ENCODE measurements at regions not wholly inside any gene's neighbourhood (a gene's known extent, or its start where the extent isn't known, plus 50 kb on each side); places are given as distances from the start of the nearest gene placed in this dataset.

DNA sequence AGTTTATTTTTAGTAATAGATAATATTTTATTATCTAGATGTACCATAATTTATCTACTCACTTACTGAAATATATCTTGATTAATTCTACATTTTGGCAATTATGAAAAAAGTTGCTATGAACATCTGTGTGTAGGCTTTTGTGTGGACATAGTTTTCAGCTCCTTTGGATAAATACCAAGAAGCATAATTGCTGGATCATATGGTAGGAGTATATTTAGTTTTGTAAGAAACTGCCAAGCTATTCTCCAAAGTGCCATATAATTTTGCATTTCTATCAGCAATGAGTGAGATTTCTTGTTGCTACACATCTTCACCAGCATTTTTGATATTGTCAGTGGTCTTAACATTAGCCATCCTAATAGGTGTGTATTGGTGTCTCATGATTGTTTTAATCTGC, 882.6 kb upstream of the GRIA3 start:
- Histone ChIP-seq H3K4me2 (replicated peaks; ENCODE audit: extremely low read depth, low read length, poor library complexity, severe bottlenecking) (no peak overlapping the region), H3K27ac (ENCODE audit: low read depth in 1 of 2, low read length in 2 of 2) (no peak overlapping the region), H4K20me1 (ENCODE audit: insufficient read depth, low read length) (no peaks in the 10 kb centered on the region), H3K27me3 (ENCODE audit: control insufficient read depth in 2 of 2, insufficient read depth in 2 of 2, low read length in 2 of 2) (no peaks in the 10 kb centered on the region), H3K9ac (ENCODE audit: insufficient read depth, low read length, poor library complexity, severe bottlenecking) (no peak overlapping the region), H3K9me3 (replicated peaks in 1 of 2; ENCODE audit: control insufficient read depth in 1 of 2, insufficient read depth in 1 of 2, low read length in 2 of 2) (peaks cover 0 to 6% of the 10 kb centered on the region in 2 donors), H3K4me3 (replicated peaks in 1 of 3; ENCODE audit: low read depth in 2 of 3, low read length in 3 of 3) (no peak overlapping the region), H2AFZ (ENCODE audit: insufficient read depth, low read depth, low read length, poor library complexity, severe bottlenecking) (no peak overlapping the region), H3K4me1 (ENCODE audit: control insufficient read depth in 1 of 2, insufficient read depth in 2 of 2, low read length in 2 of 2) (no peaks in the 10 kb centered on the region), H3K36me3 (replicated peaks in 1 of 2; ENCODE audit: control insufficient read depth in 1 of 2, insufficient read depth in 2 of 2, low read length in 2 of 2) (no peaks in the 10 kb centered on the region), H3K79me2 (ENCODE audit: insufficient read depth, low read length) (no peaks in the 10 kb centered on the region)
- H3K27me3 Mint-ChIP-seq (ENCODE audit: low read depth in 3 of 3), result no peaks in the 10 kb centered on the region
- H3K4me3 Mint-ChIP-seq, result no peak overlapping the region
- no peak overlapping the region for H3K27ac Mint-ChIP-seq
- H3K9me3 Mint-ChIP-seq, result peaks cover 0 to 15% (median 2%) of the 10 kb centered on the region in 7 donors
- H3K4me1 Mint-ChIP-seq, result no peaks in the 10 kb centered on the region
- intact Hi-C loops (cut with micrococcal nuclease), result no loop called here
- no peaks in the 10 kb centered on the region for H3K36me3 Mint-ChIP-seq
- no peak for DNase-seq
- TF ChIP-seq, protein P1, sequence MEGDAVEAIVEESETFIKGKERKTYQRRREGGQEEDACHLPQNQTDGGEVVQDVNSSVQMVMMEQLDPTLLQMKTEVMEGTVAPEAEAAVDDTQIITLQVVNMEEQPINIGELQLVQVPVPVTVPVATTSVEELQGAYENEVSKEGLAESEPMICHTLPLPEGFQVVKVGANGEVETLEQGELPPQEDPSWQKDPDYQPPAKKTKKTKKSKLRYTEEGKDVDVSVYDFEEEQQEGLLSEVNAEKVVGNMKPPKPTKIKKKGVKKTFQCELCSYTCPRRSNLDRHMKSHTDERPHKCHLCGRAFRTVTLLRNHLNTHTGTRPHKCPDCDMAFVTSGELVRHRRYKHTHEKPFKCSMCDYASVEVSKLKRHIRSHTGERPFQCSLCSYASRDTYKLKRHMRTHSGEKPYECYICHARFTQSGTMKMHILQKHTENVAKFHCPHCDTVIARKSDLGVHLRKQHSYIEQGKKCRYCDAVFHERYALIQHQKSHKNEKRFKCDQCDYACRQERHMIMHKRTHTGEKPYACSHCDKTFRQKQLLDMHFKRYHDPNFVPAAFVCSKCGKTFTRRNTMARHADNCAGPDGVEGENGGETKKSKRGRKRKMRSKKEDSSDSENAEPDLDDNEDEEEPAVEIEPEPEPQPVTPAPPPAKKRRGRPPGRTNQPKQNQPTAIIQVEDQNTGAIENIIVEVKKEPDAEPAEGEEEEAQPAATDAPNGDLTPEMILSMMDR (IDR thresholded peaks at IDR 0.05), result no peak

DNA sequence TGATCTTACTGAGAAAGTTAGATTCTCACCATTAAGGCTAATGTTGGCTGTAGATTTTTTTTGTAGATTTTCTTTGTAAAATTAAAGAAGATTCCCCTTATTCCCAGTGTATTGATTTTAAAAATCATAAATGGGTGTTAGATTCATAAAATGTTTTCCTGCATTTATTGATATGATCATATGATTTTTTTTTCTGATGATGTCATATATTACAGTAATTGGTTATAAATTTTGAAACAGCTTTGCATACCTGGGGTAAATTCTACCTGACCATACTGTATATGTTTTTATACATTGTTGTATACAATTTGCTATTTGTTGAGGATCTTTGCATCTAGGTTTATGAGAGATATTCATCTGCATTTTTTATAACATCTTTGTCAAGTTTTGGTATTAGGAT, 880.3 kb upstream of the GRIA3 start:
- no peak overlapping the region for H3K27ac ChIP-seq (ENCODE audit: low read depth in 1 of 2, low read length in 2 of 2)
- H3K36me3 ChIP-seq (replicated peaks in 1 of 2; ENCODE audit: control insufficient read depth in 1 of 2, insufficient read depth in 2 of 2, low read length in 2 of 2), result no peaks in the 10 kb centered on the region
- H3K4me3 ChIP-seq (replicated peaks in 1 of 3; ENCODE audit: low read depth in 2 of 3, low read length in 3 of 3), result no peak overlapping the region
- H4K20me1 ChIP-seq (ENCODE audit: insufficient read depth, low read length), result no peaks in the 10 kb centered on the region
- H3K27me3 ChIP-seq (ENCODE audit: control insufficient read depth in 2 of 2, insufficient read depth in 2 of 2, low read length in 2 of 2), result no peaks in the 10 kb centered on the region
- H3K9me3 Mint-ChIP-seq, result peaks cover 0 to 10% (median 2%) of the 10 kb centered on the region in 7 donors
- DNase-seq, result no peak
- peaks cover 0 to 6% of the 10 kb centered on the region in 2 donors for H3K9me3 ChIP-seq (replicated peaks in 1 of 2; ENCODE audit: control insufficient read depth in 1 of 2, insufficient read depth in 1 of 2, low read length in 2 of 2)
- H3K36me3 Mint-ChIP-seq, result no peaks in the 10 kb centered on the region
- TF ChIP-seq, protein P1 (IDR thresholded peaks at IDR 0.05), result no peak
- no peaks in the 10 kb centered on the region for H3K27me3 Mint-ChIP-seq (ENCODE audit: low read depth in 3 of 3)
- no peak overlapping the region for H3K9ac ChIP-seq (ENCODE audit: insufficient read depth, low read length, poor library complexity, severe bottlenecking)
- no peak overlapping the region for H2AFZ ChIP-seq (ENCODE audit: insufficient read depth, low read depth, low read length, poor library complexity, severe bottlenecking)
- no peak overlapping the region for H3K27ac Mint-ChIP-seq
- intact Hi-C loops (cut with micrococcal nuclease), result no loop called here
- no peaks in the 10 kb centered on the region for H3K4me1 Mint-ChIP-seq
- no peak overlapping the region for H3K4me2 ChIP-seq (replicated peaks; ENCODE audit: extremely low read depth, low read length, poor library complexity, severe bottlenecking)
- H3K4me3 Mint-ChIP-seq, result no peak overlapping the region
- H3K79me2 ChIP-seq (ENCODE audit: insufficient read depth, low read length), result no peaks in the 10 kb centered on the region
- no peaks in the 10 kb centered on the region for H3K4me1 ChIP-seq (ENCODE audit: control insufficient read depth in 1 of 2, insufficient read depth in 2 of 2, low read length in 2 of 2)

All from CD14-positive monocyte (primary cell).